Upper lobe of left lung (tissue), 6 donors: ENCODE measurements at regions not wholly inside any gene's neighbourhood (a gene's known extent, or its start where the extent isn't known, plus 50 kb on each side); places are given as distances from the start of the nearest gene placed in this dataset.

Experiments used
- ATAC-seq, 2 donors: fragments of 200-7000 bp; cut with Tn5 transposase; one replicate each; pipeline ENCODE4 v1.9.1; 2022; ENCODE audit warnings: mild to moderate bottlenecking in 2 of 2, moderate library complexity in 2 of 2; ENCODE audit not compliant: low FRiP score in 2 of 2
- DNase-seq, 2 donors: peaks; one replicate each; pipeline ENCODE4 v3.0.0-alpha.2; 2019 to 2020
- H3K27ac ChIP-seq, 4 donors: fragments of 200-600 bp; sonication (generic); one replicate each; pipeline ENCODE4 v1.5.1; 2016 to 2019
- H3K27me3 ChIP-seq, 4 donors: fragments of 200-600 bp; sonication (generic); one replicate each; pipeline ENCODE4 v1.5.1; 2017 to 2019
- H3K36me3 ChIP-seq, 4 donors: fragments of 200-600 bp; sonication (generic); one replicate each; pipeline ENCODE4 v1.5.1; 2016 to 2019
- H3K4me1 ChIP-seq, 4 donors: fragments of 200-600 bp; sonication (generic); one replicate each; pipeline ENCODE4 v1.5.1; 2018 to 2019
- H3K4me3 ChIP-seq, 4 donors: fragments of 200-600 bp; sonication (generic); one replicate each; pipeline ENCODE4 v1.5.1; 2017 to 2019; ENCODE audit warnings: mild to moderate bottlenecking in 2 of 4, moderate library complexity in 1 of 4
- H3K9me3 ChIP-seq, 4 donors: fragments of 200-600 bp; sonication (generic); one replicate each; pipeline ENCODE4 v1.5.1; 2018 to 2019
- CTCF ChIP-seq, 6 experiments: fragments of 450-650 bp in 4 of 6; fragments of 200-600 bp in 2 of 6; sonication (generic) in 2 of 6; IDR thresholded peaks; one replicate each; pipeline ENCODE4 v1.5.1; 2016 to 2019; ENCODE audit warnings: antibody characterized with exemption in 6 of 6
- EP300 ChIP-seq, 4 donors: sonication (generic); formaldehyde crosslinking; IDR thresholded peaks; one replicate each; pipeline ENCODE4 v1.5.1; 2017; ENCODE audit warnings: antibody characterized with exemption in 4 of 4, control low read depth in 2 of 4
- POLR2A ChIP-seq, 4 donors: fragments of 450-650 bp; IDR thresholded peaks; one replicate each; pipeline ENCODE4 v1.5.1; 2016 to 2017; ENCODE audit warnings: antibody characterized with exemption in 4 of 4, mild to moderate bottlenecking in 2 of 4
- POLR2AphosphoS5 ChIP-seq, 2 donors: sonication (generic); formaldehyde crosslinking; IDR thresholded peaks; one replicate each; pipeline ENCODE4 v1.5.1; 2017; ENCODE audit warnings: antibody characterized with exemption in 2 of 2
- WGBS, 2 donors: methylation state at CpG; one replicate each; pipeline ENCODE4 v1.1.5; 2017 to 2018; 5-methylcytosine and 5-hydroxymethylcytosine counted together
- donor health status: DM: no; HTN: no; CAD: no; lungs with moderate emphysema.
- donor health status: DM: no; HTN: yes; CAD: no; lungs with severe emphysema.

GRCh38 chr20:39266989-39267388 is 304.8 kb downstream of the DHX35 start:
- ATAC-seq, result no peak

GRCh38 chr20:39264506-39265172 is 302.5 kb downstream of the DHX35 start:
- 0 to 12% methylated on average over 3 of the region's 3 CpGs for WGBS, 2 donors
- H3K27ac ChIP-seq, result no peak overlapping the region
- DNase-seq, result peak in 1 of 2 donors; percentile 56
- no peaks in the 10 kb centered on the region for H3K36me3 ChIP-seq
- ATAC-seq, result peak; percentile 45 to 80
- TF ChIP-seq CTCF (IDR thresholded peaks at IDR 0.05) (peak; percentile 46 to 71 (median 62)), POLR2A (IDR thresholded peaks at IDR 0.05) (no peak)
- no peak overlapping the region for H3K4me3 ChIP-seq
- H3K27me3 ChIP-seq, result no peaks in the 10 kb centered on the region
- no peaks in the 10 kb centered on the region for H3K9me3 ChIP-seq
- peaks cover 0 to 8% (median 2%) of the 10 kb centered on the region in 4 donors for H3K4me1 ChIP-seq

More at GRCh38 chr20:39266989-39267388, 304.8 kb downstream of the DHX35 start:
- DNase-seq, result no peak
- no peaks in the 10 kb centered on the region for H3K36me3 ChIP-seq
- no peak overlapping the region for H3K4me3 ChIP-seq
- H3K27me3 ChIP-seq, result no peaks in the 10 kb centered on the region
- no peak overlapping the region for H3K27ac ChIP-seq
- H3K9me3 ChIP-seq, result no peaks in the 10 kb centered on the region
- no peak for TF ChIP-seq POLR2AphosphoS5 (IDR thresholded peaks at IDR 0.05)
- no peak for TF ChIP-seq POLR2A (IDR thresholded peaks at IDR 0.05)
- no peak for TF ChIP-seq CTCF (IDR thresholded peaks at IDR 0.05)
- TF ChIP-seq EP300 (IDR thresholded peaks at IDR 0.05), result no peak
- peaks cover 0 to 10% (median 4%) of the 10 kb centered on the region in 4 donors for H3K4me1 ChIP-seq
- WGBS, 2 donors, result 90 to 97% methylated on average over 4 of the region's 4 CpGs

GRCh38 chr20:39263076-39263475 is 300.9 kb downstream of the DHX35 start:
- no peaks in the 10 kb centered on the region for H3K27me3 ChIP-seq
- no peak overlapping the region for H3K4me3 ChIP-seq
- H3K4me1 ChIP-seq, result no peaks in the 10 kb centered on the region
- DNase-seq (no peak), ATAC-seq (no peak)
- no peaks in the 10 kb centered on the region for H3K36me3 ChIP-seq
- H3K27ac ChIP-seq, result no peak overlapping the region
- H3K9me3 ChIP-seq, result no peaks in the 10 kb centered on the region
- no peak for TF ChIP-seq POLR2A (IDR thresholded peaks at IDR 0.05)
- no peak for TF ChIP-seq CTCF (IDR thresholded peaks at IDR 0.05)
- no peak for TF ChIP-seq EP300 (IDR thresholded peaks at IDR 0.05)
- no peak for TF ChIP-seq POLR2AphosphoS5 (IDR thresholded peaks at IDR 0.05)

GRCh38 chr20:39259808-39260207 is 297.7 kb downstream of the DHX35 start:
- H3K27ac ChIP-seq, result no peak overlapping the region
- 90 to 94% methylated on average over 2 of the region's 2 CpGs for WGBS, 2 donors
- ATAC-seq (no peak), DNase-seq (no peak)
- no peak overlapping the region for H3K4me3 ChIP-seq
- H3K4me1 ChIP-seq, result no peaks in the 10 kb centered on the region
- H3K9me3 ChIP-seq, result no peaks in the 10 kb centered on the region
- TF ChIP-seq EP300 (IDR thresholded peaks at IDR 0.05) (no peak), POLR2A (IDR thresholded peaks at IDR 0.05) (no peak)
- no peaks in the 10 kb centered on the region for H3K36me3 ChIP-seq
- no peaks in the 10 kb centered on the region for H3K27me3 ChIP-seq

GRCh38 chr20:39259010-39259803 is 297.1 kb downstream of the DHX35 start:
- H3K27me3 ChIP-seq, result no peaks in the 10 kb centered on the region
- no peak overlapping the region for H3K4me3 ChIP-seq
- H3K9me3 ChIP-seq, result no peaks in the 10 kb centered on the region
- H3K4me1 ChIP-seq, result no peaks in the 10 kb centered on the region
- H3K27ac ChIP-seq, result no peak overlapping the region
- no peak for ATAC-seq
- DNase-seq, result no peak
- no peak for TF ChIP-seq POLR2A (IDR thresholded peaks at IDR 0.05)
- no peak for TF ChIP-seq POLR2AphosphoS5 (IDR thresholded peaks at IDR 0.05)
- no peak for TF ChIP-seq CTCF (IDR thresholded peaks at IDR 0.05)
- no peak for TF ChIP-seq EP300 (IDR thresholded peaks at IDR 0.05)
- H3K36me3 ChIP-seq, result no peaks in the 10 kb centered on the region
- WGBS, 2 donors, result 69 to 81% methylated on average over 6 of the region's 6 CpGs
